ENCODE measurements at regions not wholly inside any gene's neighbourhood (a gene's known extent, or its start where the extent isn't known, plus 50 kb on each side); places are given as distances from the start of the nearest gene placed in this dataset.

GRCh38 chrX:65610040-65610439 is 57.4 kb upstream of the MSN start (continued):
- TF ChIP-seq CXXC5 (CRISPR knock-in tag; IDR thresholded peaks at IDR 0.05) (0 out of 2 replicates have a peak, but pooled peaks have one; percentile 10), PRPF4 (IDR thresholded peaks at IDR 0.05; ENCODE audit: insufficient read depth, low read depth, low read length, poor library complexity, severe bottlenecking) (no peak), TEAD4 (IDR thresholded peaks at IDR 0.05; ENCODE audit: low read length) (peak; percentile 46; the same call in 1 of the 2 replicates), TEAD4 (CRISPR knock-in tag; IDR thresholded peaks at IDR 0.05; ENCODE audit: borderline replicate concordance) (no peak), MCM3 (IDR thresholded peaks at IDR 0.05) (no peak), ZNF696 (CRISPR knock-in tag; conservative IDR thresholded peaks at IDR 0.05) (no peak), NCOA4 (IDR thresholded peaks at IDR 0.05; ENCODE audit: partially characterized antibody) (no peak), CBFA2T3 (IDR thresholded peaks at IDR 0.05) (peak; percentile 52), RNF2 (IDR thresholded peaks at IDR 0.05) (peak; percentile 62; the same call in 1 of the 2 replicates), ARID3A (IDR thresholded peaks at IDR 0.05; ENCODE audit: borderline replicate concordance, low read depth, low read length) (peak; percentile 84; the same call in 1 of the 2 replicates), ZNF184 (CRISPR knock-in tag; IDR thresholded peaks at IDR 0.05) (no peak), EP300 (IDR thresholded peaks at IDR 0.05; ENCODE audit: low read length) (peak; percentile 80), PHB (CRISPR knock-in tag; IDR thresholded peaks at IDR 0.05) (no peak), HNRNPLL (IDR thresholded peaks at IDR 0.05; ENCODE audit: low read depth, low read length, poor library complexity, severe bottlenecking) (no peak)
- TF ChIP-seq, protein P1, sequence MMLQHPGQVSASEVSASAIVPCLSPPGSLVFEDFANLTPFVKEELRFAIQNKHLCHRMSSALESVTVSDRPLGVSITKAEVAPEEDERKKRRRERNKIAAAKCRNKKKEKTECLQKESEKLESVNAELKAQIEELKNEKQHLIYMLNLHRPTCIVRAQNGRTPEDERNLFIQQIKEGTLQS (IDR thresholded peaks at IDR 0.05): peak; percentile 65
- TF ChIP-seq, protein P1 (CRISPR knock-in tag; conservative IDR thresholded peaks at IDR 0.05): no peak
